Sigmoid colon (tissue), 4 donors: ENCODE measurements at regions not wholly inside any gene's neighbourhood (a gene's known extent, or its start where the extent isn't known, plus 50 kb on each side); places are given as distances from the start of the nearest gene placed in this dataset.

Source experiments
- EP300 ChIP-seq, 4 donors: sonication (generic); formaldehyde crosslinking; IDR thresholded peaks; one replicate each; pipeline ENCODE4 v1.6.1; 2017; ENCODE audit warnings: antibody characterized with exemption in 4 of 4
- POLR2AphosphoS5 ChIP-seq, 4 donors: sonication (generic); formaldehyde crosslinking; IDR thresholded peaks; one replicate each; pipeline ENCODE4 v1.6.1; 2017; ENCODE audit warnings: antibody characterized with exemption in 4 of 4
- TF ChIP-seq, protein P1 (sequence below), 4 experiments: fragments of 450-650 bp in 3 of 4; fragments of 200-600 bp in 1 of 4; IDR thresholded peaks; one replicate each; pipeline ENCODE4 v1.5.1; 2016 to 2019; ENCODE audit warnings: antibody characterized with exemption in 4 of 4, mild to moderate bottlenecking in 3 of 4, moderate library complexity in 2 of 4

- TF ChIP-seq, protein P1, sequence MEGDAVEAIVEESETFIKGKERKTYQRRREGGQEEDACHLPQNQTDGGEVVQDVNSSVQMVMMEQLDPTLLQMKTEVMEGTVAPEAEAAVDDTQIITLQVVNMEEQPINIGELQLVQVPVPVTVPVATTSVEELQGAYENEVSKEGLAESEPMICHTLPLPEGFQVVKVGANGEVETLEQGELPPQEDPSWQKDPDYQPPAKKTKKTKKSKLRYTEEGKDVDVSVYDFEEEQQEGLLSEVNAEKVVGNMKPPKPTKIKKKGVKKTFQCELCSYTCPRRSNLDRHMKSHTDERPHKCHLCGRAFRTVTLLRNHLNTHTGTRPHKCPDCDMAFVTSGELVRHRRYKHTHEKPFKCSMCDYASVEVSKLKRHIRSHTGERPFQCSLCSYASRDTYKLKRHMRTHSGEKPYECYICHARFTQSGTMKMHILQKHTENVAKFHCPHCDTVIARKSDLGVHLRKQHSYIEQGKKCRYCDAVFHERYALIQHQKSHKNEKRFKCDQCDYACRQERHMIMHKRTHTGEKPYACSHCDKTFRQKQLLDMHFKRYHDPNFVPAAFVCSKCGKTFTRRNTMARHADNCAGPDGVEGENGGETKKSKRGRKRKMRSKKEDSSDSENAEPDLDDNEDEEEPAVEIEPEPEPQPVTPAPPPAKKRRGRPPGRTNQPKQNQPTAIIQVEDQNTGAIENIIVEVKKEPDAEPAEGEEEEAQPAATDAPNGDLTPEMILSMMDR (IDR thresholded peaks at IDR 0.05) = no peak
- TF ChIP-seq EP300 (IDR thresholded peaks at IDR 0.05) (no peak), POLR2AphosphoS5 (IDR thresholded peaks at IDR 0.05) (no peak)
These were observed 161.5 kb upstream of the KCNJ3 start for GRCh38 chr2:154537024-154537423.
